B cell (primary cell): ENCODE measurements at regions not wholly inside any gene's neighbourhood (a gene's known extent, or its start where the extent isn't known, plus 50 kb on each side); places are given as distances from the start of the nearest gene placed in this dataset.

Experiments
- EZH2 ChIP-seq: IDR thresholded peaks from 2 replicates; pipeline ENCODE4 v1.6.1; 2012; ENCODE audit warnings: borderline replicate concordance, low read depth, mild to moderate bottlenecking, moderate library complexity, low read length; ENCODE audit not compliant: insufficient read depth, poor library complexity, severe bottlenecking
- TF ChIP-seq, protein P1 (sequence below): fragments of 200-600 bp; IDR thresholded peaks from one replicate; pipeline ENCODE4 v1.8.0; 2022; ENCODE audit warnings: antibody characterized with exemption, mild to moderate bottlenecking

DNA sequence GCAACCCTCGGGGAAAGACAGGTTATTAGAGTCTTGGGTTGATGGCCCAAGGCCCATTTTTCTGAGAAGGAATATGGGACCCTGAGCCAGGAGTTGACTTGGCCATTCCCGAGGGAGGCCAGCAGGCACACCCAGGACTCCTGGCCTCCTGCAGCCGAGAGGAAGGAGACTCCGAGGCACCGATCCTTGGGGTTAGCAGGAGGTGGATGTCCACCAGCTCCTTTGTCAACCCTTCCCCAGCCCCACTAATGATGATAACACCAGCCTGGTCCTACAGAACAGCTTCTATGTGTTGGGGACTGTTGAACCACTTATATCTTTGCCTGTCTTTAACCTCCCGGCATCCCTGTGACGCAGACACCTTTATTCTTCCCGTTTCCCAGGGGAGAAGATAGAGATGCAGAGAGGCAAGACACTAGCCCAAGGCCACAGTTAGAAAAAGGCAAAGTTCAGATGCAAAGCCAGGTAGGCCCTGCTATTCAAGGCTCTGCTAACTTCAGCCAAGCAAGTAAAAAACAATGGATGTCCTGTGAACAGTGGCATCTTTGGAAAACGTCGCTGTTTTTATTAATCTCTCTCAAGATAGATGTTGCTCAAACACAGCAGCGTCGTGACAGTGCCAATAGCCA, 767.3 kb upstream of the TBX3 start:
- TF ChIP-seq, protein P1, sequence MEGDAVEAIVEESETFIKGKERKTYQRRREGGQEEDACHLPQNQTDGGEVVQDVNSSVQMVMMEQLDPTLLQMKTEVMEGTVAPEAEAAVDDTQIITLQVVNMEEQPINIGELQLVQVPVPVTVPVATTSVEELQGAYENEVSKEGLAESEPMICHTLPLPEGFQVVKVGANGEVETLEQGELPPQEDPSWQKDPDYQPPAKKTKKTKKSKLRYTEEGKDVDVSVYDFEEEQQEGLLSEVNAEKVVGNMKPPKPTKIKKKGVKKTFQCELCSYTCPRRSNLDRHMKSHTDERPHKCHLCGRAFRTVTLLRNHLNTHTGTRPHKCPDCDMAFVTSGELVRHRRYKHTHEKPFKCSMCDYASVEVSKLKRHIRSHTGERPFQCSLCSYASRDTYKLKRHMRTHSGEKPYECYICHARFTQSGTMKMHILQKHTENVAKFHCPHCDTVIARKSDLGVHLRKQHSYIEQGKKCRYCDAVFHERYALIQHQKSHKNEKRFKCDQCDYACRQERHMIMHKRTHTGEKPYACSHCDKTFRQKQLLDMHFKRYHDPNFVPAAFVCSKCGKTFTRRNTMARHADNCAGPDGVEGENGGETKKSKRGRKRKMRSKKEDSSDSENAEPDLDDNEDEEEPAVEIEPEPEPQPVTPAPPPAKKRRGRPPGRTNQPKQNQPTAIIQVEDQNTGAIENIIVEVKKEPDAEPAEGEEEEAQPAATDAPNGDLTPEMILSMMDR = no peak
- TF ChIP-seq EZH2 = no peak
